HepG2 (cell line): ENCODE measurements at regions not wholly inside any gene's neighbourhood (a gene's known extent, or its start where the extent isn't known, plus 50 kb on each side); places are given as distances from the start of the nearest gene placed in this dataset.

Source experiments
- ATAC-seq: fragments of 200-7000 bp; cut with Tn5 transposase; 3 replicates; pipeline ENCODE4 v1.9.1; 2020; ENCODE audit warnings: mild to moderate bottlenecking, moderate library complexity
- BruUV-seq: library from RNA; stranded (reverse); fragments of 400-500 nt; replicated peaks from 2 replicates; lab custom pipeline; 2021; lab: Mats Ljungman, UMichigan
- CTCF ChIA-PET: fragments of 300-600 bp; formaldehyde crosslinking; extraction: SDS; loops from one replicate; lab custom pipeline; 2021; ENCODE audit warnings: low total read pairs, inconsistent platforms, low intra/inter-chr PET ratio; lab: Yijun Ruan, JAX
- POLR2A ChIA-PET: fragments of 350-600 bp; sonication (Branson Sonifier 250); formaldehyde crosslinking; loops from one replicate; lab custom pipeline; 2020; ENCODE audit warnings: antibody characterized with exemption, inconsistent platforms; lab: Yijun Ruan, JAX
- DNase-seq: peaks from one replicate; pipeline ENCODE4 v3.0.0-alpha.2; 2015; ENCODE audit warnings: low spot score
- FAIRE-seq: peaks from 3 replicates; lab custom pipeline; 2011; peaks lifted over from hg19 to GRCh38; lab: Jason Lieb, UNC
- H2AFZ ChIP-seq: one replicate; pipeline ENCODE4 v1.6.1; 2011; ENCODE audit warnings: low read length, inconsistent platforms
- H3K27ac ChIP-seq: fragments of 300-600 bp; 3 replicates; pipeline ENCODE4 v1.8.0; 2011; ENCODE audit warnings: mixed run types, mild to moderate bottlenecking, mixed read lengths, low read length, inconsistent platforms; ENCODE audit not compliant: insufficient read depth; ENCODE audit errors: extremely low read length
- H3K27me3 ChIP-seq, 2 experiments: fragments of 200-600 bp in 1 of 2; 2 replicates in 1 of 2; 3 replicates in 1 of 2; pipeline versions ENCODE4 v1.6.0 to v1.8.0; 2011; ENCODE audit warnings: low read length in 2 of 2, mild to moderate bottlenecking in 2 of 2, moderate library complexity in 2 of 2, inconsistent platforms in 1 of 2; ENCODE audit not compliant: insufficient read depth in 2 of 2, control insufficient read depth in 1 of 2
- H3K36me3 ChIP-seq, 2 experiments: fragments of 200-600 bp in 1 of 2; replicated peaks in 1 of 2; 2 replicates in 1 of 2; 3 replicates in 1 of 2; pipeline versions ENCODE4 v1.5.1 to v1.8.0; 2011; ENCODE audit warnings: low read length in 2 of 2, inconsistent platforms in 1 of 2; ENCODE audit not compliant: insufficient read depth in 2 of 2, control insufficient read depth in 1 of 2
- H3K4me1 ChIP-seq: 2 replicates; pipeline ENCODE4 v1.5.1; 2012; ENCODE audit warnings: low read length, inconsistent platforms; ENCODE audit not compliant: insufficient read depth
- H3K4me2 ChIP-seq: 2 replicates; pipeline ENCODE4 v1.6.0; 2011; ENCODE audit warnings: low read depth, low read length, inconsistent platforms
- H3K4me3 ChIP-seq, 3 experiments: fragments of 200-600 bp in 1 of 3; sonication (generic), shearing (Covaris generic) in 1 of 3; replicated peaks in 1 of 3; 2 replicates each; pipeline ENCODE4 v1.5.1; 2011 to 2016; ENCODE audit warnings: low read length in 3 of 3, inconsistent platforms in 2 of 3, low read depth in 2 of 3, mild to moderate bottlenecking in 2 of 3, control low read depth in 1 of 3, mixed read lengths in 1 of 3; ENCODE audit not compliant: insufficient read depth in 1 of 3
- H3K79me2 ChIP-seq: one replicate; pipeline ENCODE4 v1.6.1; 2011; ENCODE audit warnings: low read length, inconsistent platforms; ENCODE audit not compliant: insufficient read depth
- H3K9ac ChIP-seq: 2 replicates; pipeline ENCODE4 v1.6.0; 2011; ENCODE audit warnings: mild to moderate bottlenecking, low read depth, low read length, inconsistent platforms; ENCODE audit not compliant: insufficient read depth
- H3K9me3 ChIP-seq: 2 replicates; pipeline ENCODE4 v1.5.1; 2012; ENCODE audit warnings: mild to moderate bottlenecking, low read length
- H4K20me1 ChIP-seq: 2 replicates; pipeline ENCODE4 v1.6.0; 2011; ENCODE audit warnings: inconsistent platforms, mild to moderate bottlenecking, low read length, moderate library complexity; ENCODE audit not compliant: insufficient read depth
- GATA4 ChIP-seq: sonication (generic); IDR thresholded peaks from 2 replicates; pipeline ENCODE4 v1.6.1; 2016; ENCODE audit warnings: antibody characterized with exemption, low read depth, borderline replicate concordance
- MAZ ChIP-seq, 2 experiments: sonication (generic) in 1 of 2; formaldehyde crosslinking in 1 of 2; IDR thresholded peaks; 2 replicates each; pipeline versions ENCODE4 v1.5.0 to v1.6.1; 2012 to 2020; ENCODE audit warnings: low read depth in 2 of 2, mild to moderate bottlenecking in 2 of 2, borderline replicate concordance in 1 of 2, improper control_type of control experiment in 1 of 2, low read length in 1 of 2, missing genetic modification reagents in 1 of 2, moderate library complexity in 1 of 2
- PAX8 ChIP-seq: sonication (generic); formaldehyde crosslinking; IDR thresholded peaks from 2 replicates; pipeline ENCODE4 v1.8.0; 2022; ENCODE audit warnings: mild to moderate bottlenecking, missing genetic modification reagents, borderline replicate concordance
- SNAPC2 ChIP-seq: sonication (generic); formaldehyde crosslinking; IDR thresholded peaks from 2 replicates; pipeline ENCODE4 v1.8.1; 2022; ENCODE audit warnings: mild to moderate bottlenecking, missing genetic modification reagents
- YY1 ChIP-seq: IDR thresholded peaks from 2 replicates; pipeline ENCODE4 v1.6.1; 2011; ENCODE audit warnings: low read length, low read depth, moderate library complexity, mild to moderate bottlenecking; ENCODE audit not compliant: insufficient read depth, insufficient replicate concordance
- ZNF263 ChIP-seq: sonication (generic); formaldehyde crosslinking; IDR thresholded peaks from 2 replicates; pipeline ENCODE4 v1.4.0; 2020; ENCODE audit warnings: missing genetic modification reagents
- ZNF460 ChIP-seq: sonication (generic); formaldehyde crosslinking; IDR thresholded peaks from 2 replicates; pipeline ENCODE4 v1.5.1; 2020; ENCODE audit warnings: missing genetic modification reagents, mild to moderate bottlenecking, borderline replicate concordance
- ZNF546 ChIP-seq: sonication (generic); formaldehyde crosslinking; conservative IDR thresholded peaks from 2 replicates; pipeline ENCODE4 v1.8.1; 2023; ENCODE audit warnings: mild to moderate bottlenecking, missing genetic modification reagents
- ZNF547 ChIP-seq: sonication (generic); formaldehyde crosslinking; IDR thresholded peaks from 2 replicates; pipeline ENCODE4 v1.5.1; 2020; ENCODE audit warnings: mild to moderate bottlenecking, missing genetic modification reagents
- ZNF549 ChIP-seq: sonication (generic); formaldehyde crosslinking; IDR thresholded peaks from 2 replicates; pipeline ENCODE4 v1.5.0; 2020; ENCODE audit warnings: missing genetic modification reagents
- ZNF607 ChIP-seq: sonication (generic); formaldehyde crosslinking; IDR thresholded peaks from 2 replicates; pipeline ENCODE4 v1.5.1; 2020; ENCODE audit warnings: missing genetic modification reagents, mild to moderate bottlenecking, borderline replicate concordance
- WGBS: methylation state at CpG from one replicate; pipeline ENCODE4 v1.1.6; 2017; ENCODE audit warnings: low lambda C conversion rate; 5-methylcytosine and 5-hydroxymethylcytosine counted together
- in situ Hi-C: cut with HindIII; loops from 2 replicates; pipeline ENCODE4 v1.10.0; 2017; ENCODE audit warnings: low pct_unique_long_range_greater_than_20kb; ENCODE audit not compliant: extremely low pct_ligation_motif_present
- intact Hi-C: fragments of 100-400 bp; cut with micrococcal nuclease; formaldehyde crosslinking; loops from one replicate; pipeline ENCODE4 v1.10.0; 2022; ENCODE audit not compliant: unreplicated experiment
- TF ChIP-seq, protein P1 (sequence below): sonication (generic); formaldehyde crosslinking; IDR thresholded peaks from 2 replicates; pipeline ENCODE4 v1.4.0; 2020; ENCODE audit warnings: missing genetic modification reagents
- TF ChIP-seq, protein P2 (sequence below): sonication (generic); formaldehyde crosslinking; IDR thresholded peaks from 2 replicates; pipeline ENCODE4 v1.4.0; 2020; ENCODE audit warnings: missing genetic modification reagents
- TF ChIP-seq, protein P3 (sequence below): sonication (generic); formaldehyde crosslinking; IDR thresholded peaks from 2 replicates; pipeline ENCODE4 v1.4.0; 2020; ENCODE audit warnings: missing genetic modification reagents

DNA sequence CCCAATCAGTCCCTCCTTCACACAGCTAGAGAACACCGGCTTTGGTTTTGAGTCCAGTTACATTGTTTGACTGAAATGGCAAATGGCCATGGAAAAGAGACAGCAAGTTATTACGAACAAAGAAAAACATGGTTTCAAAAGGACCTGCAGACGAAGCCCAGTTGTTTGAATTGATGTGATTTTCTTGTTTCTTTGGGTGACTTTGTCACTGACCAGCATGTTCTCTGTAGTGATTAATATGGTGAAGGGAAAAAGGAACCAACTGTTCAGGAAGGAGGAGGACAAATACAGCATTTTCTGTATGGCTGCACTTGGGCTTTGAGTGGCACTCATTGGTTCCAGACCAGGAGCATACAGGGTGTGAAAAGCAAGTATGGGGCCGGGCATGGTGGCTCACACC is 217.4 kb upstream of the TPM1 start:
- WGBS: 96% methylated on average over 4 of the region's 4 CpGs
- ATAC-seq (no peak), DNase-seq (no peak), FAIRE-seq (no peak)
- in situ Hi-C loops: no loop called here
- ChIA-PET POLR2A (no interaction called here), CTCF (no interaction called here)
- no peaks in the 10 kb centered on the region for H3K9me3 ChIP-seq
- H2AFZ ChIP-seq: no peak overlapping the region
- H3K9ac ChIP-seq: no peak overlapping the region
- peaks cover 65% of the 10 kb centered on the region for H3K4me1 ChIP-seq
- no peaks in the 10 kb centered on the region for H3K27me3 ChIP-seq
- H3K4me3 ChIP-seq: no peak overlapping the region
- intact Hi-C loops: no loop called here
- no peaks in the 10 kb centered on the region for H4K20me1 ChIP-seq
- no TSS peak for BruUV-seq
- H3K36me3 ChIP-seq: no peaks in the 10 kb centered on the region
- TF ChIP-seq ZNF263 (no peak), ZNF460 (no peak), MAZ (IDR thresholded peaks at IDR 0.05; ENCODE audit: borderline replicate concordance, low read depth, low read length) (no peak), MAZ (CRISPR knock-in tag; IDR thresholded peaks at IDR 0.05; ENCODE audit: low read depth) (no peak), ZNF547 (no peak)
- TF ChIP-seq, all 625 proteins: peak for 0
- H3K27ac ChIP-seq: no peak overlapping the region
- H3K79me2 ChIP-seq: no peaks in the 10 kb centered on the region
- no peak overlapping the region for H3K4me2 ChIP-seq

DNA sequence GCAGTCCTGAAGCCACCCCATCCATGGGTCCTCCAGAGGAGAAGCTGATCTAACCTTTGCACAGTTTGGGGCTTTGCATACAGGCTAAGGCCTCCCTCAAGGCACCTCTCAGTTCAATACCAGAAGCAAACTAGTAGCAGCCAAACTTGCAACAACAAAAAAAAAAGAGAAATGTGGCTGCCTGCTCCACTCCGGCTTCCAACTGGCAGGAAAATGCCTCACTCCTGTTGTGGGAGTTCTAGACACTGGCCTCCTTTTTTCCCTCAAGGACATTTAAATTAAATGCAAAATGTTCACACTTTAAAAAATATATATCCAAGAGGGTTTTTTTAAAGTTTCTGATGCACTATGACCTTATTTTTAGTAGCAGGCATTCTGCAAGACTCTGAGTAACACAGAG is 216.0 kb upstream of the TPM1 start:
- Histone ChIP-seq H3K4me2 (no peak overlapping the region), H3K4me3 (no peak overlapping the region), H3K27ac (no peak overlapping the region), H3K27me3 (no peaks in the 10 kb centered on the region), H4K20me1 (no peaks in the 10 kb centered on the region), H3K36me3 (no peaks in the 10 kb centered on the region), H2AFZ (no peak overlapping the region), H3K9me3 (no peaks in the 10 kb centered on the region), H3K4me1 (peaks cover 51% of the 10 kb centered on the region), H3K9ac (no peak overlapping the region), H3K79me2 (no peaks in the 10 kb centered on the region)
- DNase-seq (no peak), FAIRE-seq (no peak), ATAC-seq (no peak)
- in situ Hi-C loops (no loop called here), intact Hi-C loops (no loop called here)
- CTCF ChIA-PET: no interaction called here
- 100% methylated on average over 1 of the region's 1 CpG for WGBS
- POLR2A ChIA-PET: no interaction called here
- BruUV-seq: no TSS peak
- TF ChIP-seq SNAPC2 (CRISPR knock-in tag) (no peak), GATA4 (no peak), YY1 (no peak), ZNF607 (CRISPR knock-in tag) (no peak), ZNF546 (CRISPR knock-in tag) (no peak), PAX8 (no peak), ZNF549 (CRISPR knock-in tag) (no peak)
- TF ChIP-seq, protein P1, sequence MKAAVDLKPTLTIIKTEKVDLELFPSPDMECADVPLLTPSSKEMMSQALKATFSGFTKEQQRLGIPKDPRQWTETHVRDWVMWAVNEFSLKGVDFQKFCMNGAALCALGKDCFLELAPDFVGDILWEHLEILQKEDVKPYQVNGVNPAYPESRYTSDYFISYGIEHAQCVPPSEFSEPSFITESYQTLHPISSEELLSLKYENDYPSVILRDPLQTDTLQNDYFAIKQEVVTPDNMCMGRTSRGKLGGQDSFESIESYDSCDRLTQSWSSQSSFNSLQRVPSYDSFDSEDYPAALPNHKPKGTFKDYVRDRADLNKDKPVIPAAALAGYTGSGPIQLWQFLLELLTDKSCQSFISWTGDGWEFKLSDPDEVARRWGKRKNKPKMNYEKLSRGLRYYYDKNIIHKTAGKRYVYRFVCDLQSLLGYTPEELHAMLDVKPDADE: no peak
- TF ChIP-seq, protein P2, sequence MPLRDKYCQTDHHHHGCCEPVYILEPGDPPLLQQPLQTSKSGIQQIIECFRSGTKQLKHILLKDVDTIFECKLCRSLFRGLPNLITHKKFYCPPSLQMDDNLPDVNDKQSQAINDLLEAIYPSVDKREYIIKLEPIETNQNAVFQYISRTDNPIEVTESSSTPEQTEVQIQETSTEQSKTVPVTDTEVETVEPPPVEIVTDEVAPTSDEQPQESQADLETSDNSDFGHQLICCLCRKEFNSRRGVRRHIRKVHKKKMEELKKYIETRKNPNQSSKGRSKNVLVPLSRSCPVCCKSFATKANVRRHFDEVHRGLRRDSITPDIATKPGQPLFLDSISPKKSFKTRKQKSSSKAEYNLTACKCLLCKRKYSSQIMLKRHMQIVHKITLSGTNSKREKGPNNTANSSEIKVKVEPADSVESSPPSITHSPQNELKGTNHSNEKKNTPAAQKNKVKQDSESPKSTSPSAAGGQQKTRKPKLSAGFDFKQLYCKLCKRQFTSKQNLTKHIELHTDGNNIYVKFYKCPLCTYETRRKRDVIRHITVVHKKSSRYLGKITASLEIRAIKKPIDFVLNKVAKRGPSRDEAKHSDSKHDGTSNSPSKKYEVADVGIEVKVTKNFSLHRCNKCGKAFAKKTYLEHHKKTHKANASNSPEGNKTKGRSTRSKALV (CRISPR knock-in tag): no peak
- TF ChIP-seq, protein P3, sequence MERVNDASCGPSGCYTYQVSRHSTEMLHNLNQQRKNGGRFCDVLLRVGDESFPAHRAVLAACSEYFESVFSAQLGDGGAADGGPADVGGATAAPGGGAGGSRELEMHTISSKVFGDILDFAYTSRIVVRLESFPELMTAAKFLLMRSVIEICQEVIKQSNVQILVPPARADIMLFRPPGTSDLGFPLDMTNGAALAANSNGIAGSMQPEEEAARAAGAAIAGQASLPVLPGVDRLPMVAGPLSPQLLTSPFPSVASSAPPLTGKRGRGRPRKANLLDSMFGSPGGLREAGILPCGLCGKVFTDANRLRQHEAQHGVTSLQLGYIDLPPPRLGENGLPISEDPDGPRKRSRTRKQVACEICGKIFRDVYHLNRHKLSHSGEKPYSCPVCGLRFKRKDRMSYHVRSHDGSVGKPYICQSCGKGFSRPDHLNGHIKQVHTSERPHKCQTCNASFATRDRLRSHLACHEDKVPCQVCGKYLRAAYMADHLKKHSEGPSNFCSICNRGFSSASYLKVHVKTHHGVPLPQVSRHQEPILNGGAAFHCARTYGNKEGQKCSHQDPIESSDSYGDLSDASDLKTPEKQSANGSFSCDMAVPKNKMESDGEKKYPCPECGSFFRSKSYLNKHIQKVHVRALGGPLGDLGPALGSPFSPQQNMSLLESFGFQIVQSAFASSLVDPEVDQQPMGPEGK: no peak
